C4-2B (cell line): ENCODE measurements at regions not wholly inside any gene's neighbourhood (a gene's known extent, or its start where the extent isn't known, plus 50 kb on each side); places are given as distances from the start of the nearest gene placed in this dataset.

ENCODE experiments used
- ZFX ChIP-seq: fragments of 450-650 bp; IDR thresholded peaks from 2 replicates; pipeline ENCODE4 v1.6.1; 2017
- TF ChIP-seq, protein P1 (sequence below): fragments of 450-650 bp; conservative IDR thresholded peaks from 2 replicates; pipeline ENCODE4 v1.5.1; 2017; ENCODE audit warnings: mild to moderate bottlenecking

DNA sequence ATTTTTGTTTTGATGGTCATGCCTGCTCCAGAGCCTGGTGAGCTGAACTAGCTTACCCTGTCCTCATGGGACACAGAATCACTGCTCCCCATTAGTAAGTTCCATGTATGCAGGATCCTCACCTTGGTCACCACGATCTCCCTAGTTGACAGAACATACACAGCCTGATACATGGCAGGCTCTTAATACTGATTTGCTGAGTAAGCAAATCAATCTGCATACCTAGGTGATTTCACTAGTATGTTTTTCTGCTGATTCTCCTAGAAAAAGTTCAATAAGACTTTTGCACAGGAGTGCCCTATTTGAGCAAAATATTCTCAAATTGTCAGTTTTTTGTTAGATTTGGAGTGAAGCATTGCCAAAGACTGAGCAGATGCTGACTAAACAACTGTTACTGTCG is 113.7 kb downstream of the ACER2 start:
- TF ChIP-seq, protein P1, sequence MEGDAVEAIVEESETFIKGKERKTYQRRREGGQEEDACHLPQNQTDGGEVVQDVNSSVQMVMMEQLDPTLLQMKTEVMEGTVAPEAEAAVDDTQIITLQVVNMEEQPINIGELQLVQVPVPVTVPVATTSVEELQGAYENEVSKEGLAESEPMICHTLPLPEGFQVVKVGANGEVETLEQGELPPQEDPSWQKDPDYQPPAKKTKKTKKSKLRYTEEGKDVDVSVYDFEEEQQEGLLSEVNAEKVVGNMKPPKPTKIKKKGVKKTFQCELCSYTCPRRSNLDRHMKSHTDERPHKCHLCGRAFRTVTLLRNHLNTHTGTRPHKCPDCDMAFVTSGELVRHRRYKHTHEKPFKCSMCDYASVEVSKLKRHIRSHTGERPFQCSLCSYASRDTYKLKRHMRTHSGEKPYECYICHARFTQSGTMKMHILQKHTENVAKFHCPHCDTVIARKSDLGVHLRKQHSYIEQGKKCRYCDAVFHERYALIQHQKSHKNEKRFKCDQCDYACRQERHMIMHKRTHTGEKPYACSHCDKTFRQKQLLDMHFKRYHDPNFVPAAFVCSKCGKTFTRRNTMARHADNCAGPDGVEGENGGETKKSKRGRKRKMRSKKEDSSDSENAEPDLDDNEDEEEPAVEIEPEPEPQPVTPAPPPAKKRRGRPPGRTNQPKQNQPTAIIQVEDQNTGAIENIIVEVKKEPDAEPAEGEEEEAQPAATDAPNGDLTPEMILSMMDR = no peak
- no peak for TF ChIP-seq ZFX
